GM19455 (cell line): ENCODE measurements at regions not wholly inside any gene's neighbourhood (a gene's known extent, or its start where the extent isn't known, plus 50 kb on each side); places are given as distances from the start of the nearest gene placed in this dataset.

ENCODE experiments used
- ATAC-seq: cut with Tn5 transposase; IDR thresholded peaks from one replicate; pipeline ENCODE4 v1.9.1; 2021; ENCODE audit not compliant: unreplicated experiment

GRCh38 chr19:29321116-29321515 is 108.2 kb upstream of the UQCRFS1 start:
- no peak for ATAC-seq

- ATAC-seq: no peak
These were observed 110.1 kb upstream of the UQCRFS1 start for GRCh38 chr19:29323021-29323430.

GRCh38 chr19:29323440-29324290 is 110.7 kb upstream of the UQCRFS1 start:
- no peak for ATAC-seq

- no peak for ATAC-seq
These were observed 111.3 kb upstream of the UQCRFS1 start for GRCh38 chr19:29324291-29324680.

GRCh38 chr19:29324717-29325116 is 111.8 kb upstream of the UQCRFS1 start:
- ATAC-seq: no peak

- no peak for ATAC-seq
These were observed 112.5 kb upstream of the UQCRFS1 start for GRCh38 chr19:29325241-29325975.

- no peak for ATAC-seq
These were observed 113.4 kb upstream of the UQCRFS1 start for GRCh38 chr19:29326351-29326750.

GRCh38 chr19:29326849-29327840 is 114.2 kb upstream of the UQCRFS1 start:
- no peak for ATAC-seq

- ATAC-seq: no peak
These were observed 115.6 kb upstream of the UQCRFS1 start for GRCh38 chr19:29328586-29328985.

GRCh38 chr19:29329460-29330134 is 116.6 kb upstream of the UQCRFS1 start:
- no peak for ATAC-seq

- ATAC-seq: no peak
These were observed 123.5 kb upstream of the UQCRFS1 start for GRCh38 chr19:29336425-29336824.

- no peak for ATAC-seq
These were observed 124.1 kb upstream of the UQCRFS1 start for GRCh38 chr19:29337029-29337428.

- ATAC-seq: no peak
These were observed 125.5 kb upstream of the UQCRFS1 start for GRCh38 chr19:29338480-29338879.

- ATAC-seq: no peak
These were observed 129.8 kb upstream of the UQCRFS1 start for GRCh38 chr19:29342721-29343120.

- ATAC-seq: no peak
These were observed 151.3 kb upstream of the UQCRFS1 start for GRCh38 chr19:29364224-29364726.

GRCh38 chr19:29364999-29365398 is 152.0 kb upstream of the UQCRFS1 start:
- ATAC-seq: no peak

GRCh38 chr19:29365836-29366417 is 153.0 kb upstream of the UQCRFS1 start:
- no peak for ATAC-seq

GRCh38 chr19:29366757-29367156 is 153.8 kb upstream of the UQCRFS1 start:
- ATAC-seq: no peak

GRCh38 chr19:29367791-29368222 is 154.9 kb upstream of the UQCRFS1 start:
- no peak for ATAC-seq

- no peak for ATAC-seq
These were observed 155.5 kb upstream of the VSTM2B start for GRCh38 chr19:29370276-29370675.
